Fibroblast of lung (primary cell): ENCODE measurements at regions not wholly inside any gene's neighbourhood (a gene's known extent, or its start where the extent isn't known, plus 50 kb on each side); places are given as distances from the start of the nearest gene placed in this dataset.

Source experiments
- CTCF ChIP-seq, 2 donors: IDR thresholded peaks in 1 of 2; conservative IDR thresholded peaks in 1 of 2; 1 replicate in 1 of 2; 2 replicates in 1 of 2; pipeline ENCODE4 v1.5.1; 2011 to 2012; ENCODE audit warnings: low read length in 2 of 2, control low read depth in 1 of 2, inconsistent platforms in 1 of 2, low read depth in 1 of 2, mild to moderate bottlenecking in 1 of 2
- EZH2 ChIP-seq: IDR thresholded peaks from 2 replicates; pipeline ENCODE4 v1.5.1; 2012; ENCODE audit warnings: low read length, control low read depth, mild to moderate bottlenecking; ENCODE audit errors: missing control alignments

- TF ChIP-seq CTCF (conservative IDR thresholded peaks at IDR 0.05 in 1 of 2, IDR thresholded peaks at IDR 0.05 in 1 of 2; ENCODE audit: low read depth in 1 of 2, low read length in 2 of 2) (no peak), EZH2 (no peak)
These were observed 532.8 kb upstream of the SALL1 start for GRCh38 chr16:51683882-51684281.
